Astrocyte (in vitro differentiated cells and primary cell): ENCODE measurements at regions not wholly inside any gene's neighbourhood (a gene's known extent, or its start where the extent isn't known, plus 50 kb on each side); places are given as distances from the start of the nearest gene placed in this dataset.

Experiments used
- DNase-seq: peaks from one replicate; pipeline ENCODE4 v3.0.0-alpha.2; 2010; ENCODE audit warnings: low read depth
- FAIRE-seq: peaks from 2 replicates; lab custom pipeline; 2011; peaks lifted over from hg19 to GRCh38; lab: Jason Lieb, UNC
- H2AFZ ChIP-seq: 2 replicates; pipeline ENCODE4 v1.6.0; 2012; ENCODE audit warnings: low read depth, low read length, inconsistent platforms
- H3K27ac ChIP-seq: 2 replicates; pipeline ENCODE4 v1.5.1; 2011; ENCODE audit warnings: low read depth, low read length, inconsistent platforms
- H3K27me3 ChIP-seq: 2 replicates; pipeline ENCODE4 v1.6.0; 2011; ENCODE audit warnings: low read length, inconsistent platforms; ENCODE audit not compliant: insufficient read depth
- H3K36me3 ChIP-seq: 2 replicates; pipeline ENCODE4 v1.5.1; 2011; ENCODE audit warnings: low read length, inconsistent platforms; ENCODE audit not compliant: insufficient read depth
- H3K4me1 ChIP-seq: 2 replicates; pipeline ENCODE4 v1.5.1; 2011; ENCODE audit warnings: low read length, inconsistent platforms; ENCODE audit not compliant: insufficient read depth
- H3K4me2 ChIP-seq: 2 replicates; pipeline ENCODE4 v1.6.0; 2012; ENCODE audit warnings: low read length, inconsistent platforms
- H3K4me3 ChIP-seq: 2 replicates; pipeline ENCODE4 v1.5.1; 2011; ENCODE audit warnings: low read depth, mild to moderate bottlenecking, low read length, inconsistent platforms; ENCODE audit not compliant: insufficient read depth
- H3K79me2 ChIP-seq: 2 replicates; pipeline ENCODE4 v1.6.0; 2012; ENCODE audit warnings: mild to moderate bottlenecking, low read length, inconsistent platforms; ENCODE audit not compliant: insufficient read depth
- H3K9ac ChIP-seq: 2 replicates; pipeline ENCODE4 v1.6.0; 2012; ENCODE audit warnings: mild to moderate bottlenecking, low read length, inconsistent platforms
- H3K9me3 ChIP-seq: 2 replicates; pipeline ENCODE4 v1.5.1; 2012; ENCODE audit warnings: low read depth, mild to moderate bottlenecking, low read length, inconsistent platforms; ENCODE audit not compliant: insufficient read depth
- H4K20me1 ChIP-seq: 2 replicates; pipeline ENCODE4 v1.6.0; 2012; ENCODE audit warnings: low read length, inconsistent platforms; ENCODE audit not compliant: insufficient read depth
- H3K27ac Mint-ChIP-seq: one replicate; pipeline ENCODE4 v1.8.0; 2021; ENCODE audit warnings: mild to moderate bottlenecking, mixed read lengths; ENCODE audit not compliant: unreplicated experiment
- H3K27me3 Mint-ChIP-seq: one replicate; pipeline ENCODE4 v1.8.0; 2021; ENCODE audit warnings: low read depth, mixed read lengths; ENCODE audit not compliant: unreplicated experiment
- H3K36me3 Mint-ChIP-seq: one replicate; pipeline ENCODE4 v1.8.0; 2021; ENCODE audit warnings: low read depth, mixed read lengths; ENCODE audit not compliant: unreplicated experiment
- H3K4me1 Mint-ChIP-seq: one replicate; pipeline ENCODE4 v1.8.0; 2021; ENCODE audit warnings: low read depth, mixed read lengths; ENCODE audit not compliant: unreplicated experiment
- H3K4me3 Mint-ChIP-seq: one replicate; pipeline ENCODE4 v1.8.0; 2021; ENCODE audit warnings: mild to moderate bottlenecking, moderate library complexity, mixed read lengths; ENCODE audit not compliant: unreplicated experiment
- H3K9me3 Mint-ChIP-seq: one replicate; pipeline ENCODE4 v1.8.0; 2021; ENCODE audit warnings: mild to moderate bottlenecking, mixed read lengths; ENCODE audit not compliant: unreplicated experiment
- CTCF ChIP-seq: IDR thresholded peaks from 2 replicates; pipeline ENCODE4 v1.5.1; 2011; ENCODE audit warnings: low read depth, mild to moderate bottlenecking, inconsistent platforms, low read length, moderate library complexity; ENCODE audit not compliant: insufficient read depth
- EZH2 ChIP-seq: IDR thresholded peaks from 2 replicates; pipeline ENCODE4 v1.6.1; 2012; ENCODE audit warnings: mild to moderate bottlenecking, low read length, inconsistent platforms; ENCODE audit not compliant: insufficient read depth

GRCh38 chr20:40562031-40562430 lies 127.0 kb downstream of the MAFB start:
- FAIRE-seq (no peak), DNase-seq (peak; percentile 23)
- no peaks in the 10 kb centered on the region for H3K36me3 ChIP-seq
- H3K36me3 Mint-ChIP-seq, result no peaks in the 10 kb centered on the region
- peaks cover 21% of the 10 kb centered on the region for H3K4me1 Mint-ChIP-seq
- no peak overlapping the region for H3K27ac Mint-ChIP-seq
- no peaks in the 10 kb centered on the region for H4K20me1 ChIP-seq
- H3K27me3 ChIP-seq, result no peaks in the 10 kb centered on the region
- no peak overlapping the region for H3K4me3 ChIP-seq
- H3K4me1 ChIP-seq, result peaks cover 22% of the 10 kb centered on the region
- H3K9me3 ChIP-seq, result no peaks in the 10 kb centered on the region
- H3K9ac ChIP-seq, result no peak overlapping the region
- no peaks in the 10 kb centered on the region for H3K9me3 Mint-ChIP-seq
- no peak overlapping the region for H3K4me3 Mint-ChIP-seq
- no peaks in the 10 kb centered on the region for H3K79me2 ChIP-seq
- no peak overlapping the region for H3K4me2 ChIP-seq
- H3K27ac ChIP-seq, result no peak overlapping the region
- H3K27me3 Mint-ChIP-seq, result no peaks in the 10 kb centered on the region
- no peak for TF ChIP-seq EZH2
- no peak overlapping the region for H2AFZ ChIP-seq

GRCh38 chr20:40561187-40561586 lies 127.8 kb downstream of the MAFB start:
- Histone ChIP-seq H3K4me1 (peaks cover 22% of the 10 kb centered on the region), H3K4me2 (no peak overlapping the region), H3K9ac (no peak overlapping the region), H2AFZ (no peak overlapping the region), H4K20me1 (no peaks in the 10 kb centered on the region), H3K4me3 (no peak overlapping the region), H3K27ac (no peak overlapping the region), H3K9me3 (no peaks in the 10 kb centered on the region), H3K27me3 (no peaks in the 10 kb centered on the region), H3K36me3 (no peaks in the 10 kb centered on the region), H3K79me2 (no peaks in the 10 kb centered on the region)
- TF ChIP-seq CTCF, result no peak
- TF ChIP-seq EZH2, result no peak
- Mint-ChIP-seq H3K4me3 (no peak overlapping the region), H3K27ac (no peak overlapping the region), H3K9me3 (no peaks in the 10 kb centered on the region), H3K36me3 (no peaks in the 10 kb centered on the region), H3K27me3 (no peaks in the 10 kb centered on the region), H3K4me1 (peaks cover 21% of the 10 kb centered on the region)
- FAIRE-seq (no peak), DNase-seq (no peak)

- FAIRE-seq (no peak), DNase-seq (no peak)
- no peaks in the 10 kb centered on the region for H4K20me1 ChIP-seq
- no peaks in the 10 kb centered on the region for H3K27me3 ChIP-seq
- no peak overlapping the region for H2AFZ ChIP-seq
- no peaks in the 10 kb centered on the region for H3K36me3 Mint-ChIP-seq
- no peak overlapping the region for H3K27ac ChIP-seq
- peaks cover 5% of the 10 kb centered on the region for H3K9me3 Mint-ChIP-seq
- H3K4me3 ChIP-seq, result no peak overlapping the region
- peaks cover 7% of the 10 kb centered on the region for H3K4me1 ChIP-seq
- H3K27ac Mint-ChIP-seq, result no peak overlapping the region
- H3K79me2 ChIP-seq, result no peaks in the 10 kb centered on the region
- no peak overlapping the region for H3K4me2 ChIP-seq
- H3K27me3 Mint-ChIP-seq, result peaks cover 15% of the 10 kb centered on the region
- no peaks in the 10 kb centered on the region for H3K9me3 ChIP-seq
- peaks cover 9% of the 10 kb centered on the region for H3K4me1 Mint-ChIP-seq
- TF ChIP-seq CTCF (no peak), EZH2 (no peak)
- no peak overlapping the region for H3K9ac ChIP-seq
- H3K4me3 Mint-ChIP-seq, result no peak overlapping the region
- H3K36me3 ChIP-seq, result no peaks in the 10 kb centered on the region
Measured at GRCh38 chr20:40558212-40558611, 130.8 kb downstream of the MAFB start.
